Neural cell (in vitro differentiated cells): ENCODE measurements at regions not wholly inside any gene's neighbourhood (a gene's known extent, or its start where the extent isn't known, plus 50 kb on each side); places are given as distances from the start of the nearest gene placed in this dataset.

Experiments used
- H2AFZ ChIP-seq: fragments of 200-600, 300-800 bp; sonication (generic), shearing (Covaris generic); 2 replicates; pipeline ENCODE4 v1.6.0; 2014; ENCODE audit warnings: low read depth, mild to moderate bottlenecking, antibody characterized with exemption, low read length, moderate library complexity
- H3F3A ChIP-seq: fragments of 200-600 bp; shearing (Covaris generic); 2 replicates; pipeline ENCODE4 v1.6.1; 2016; ENCODE audit warnings: mild to moderate bottlenecking, moderate library complexity, mixed read lengths, antibody characterized with exemption, low read length; ENCODE audit not compliant: insufficient read depth, poor library complexity, severe bottlenecking
- H3K27ac ChIP-seq: fragments of 200-600, 300-800 bp; sonication (generic), shearing (Covaris generic); 2 replicates; pipeline ENCODE4 v1.5.1; 2014; ENCODE audit warnings: mild to moderate bottlenecking, low read length, moderate library complexity
- H3K27me3 ChIP-seq: fragments of 300-800, 200-600 bp; sonication (generic), shearing (Covaris generic); 2 replicates; pipeline ENCODE4 v1.6.0; 2014; ENCODE audit warnings: mild to moderate bottlenecking, low read depth, low read length, moderate library complexity; ENCODE audit not compliant: insufficient read depth
- H3K36me3 ChIP-seq: fragments of 300-800, 200-600 bp; sonication (generic), shearing (Covaris generic); 2 replicates; pipeline ENCODE4 v1.5.1; 2014; ENCODE audit warnings: mild to moderate bottlenecking, antibody characterized with exemption, low read length, moderate library complexity; ENCODE audit not compliant: insufficient read depth
- H3K4me2 ChIP-seq: fragments of 300-800, 200-600 bp; sonication (generic), shearing (Covaris generic); 2 replicates; pipeline ENCODE4 v1.6.0; 2014; ENCODE audit warnings: mild to moderate bottlenecking, low read length
- H3K4me3 ChIP-seq: fragments of 300-800, 200-600 bp; sonication (generic), shearing (Covaris generic); 2 replicates; pipeline ENCODE4 v1.5.1; 2014; ENCODE audit warnings: mild to moderate bottlenecking, low read length, moderate library complexity
- H3K79me2 ChIP-seq: fragments of 200-600 bp; shearing (Covaris generic); replicated peaks from 2 replicates; pipeline ENCODE4 v1.6.0; 2014; ENCODE audit warnings: mild to moderate bottlenecking, low read length, moderate library complexity; ENCODE audit not compliant: insufficient read depth
- H3K9ac ChIP-seq: fragments of 300-800, 200-600 bp; sonication (generic), shearing (Covaris generic); 2 replicates; pipeline ENCODE4 v1.6.1; 2016; ENCODE audit warnings: mild to moderate bottlenecking, low read length, mixed read lengths
- H3K9me2 ChIP-seq: fragments of 200-600 bp; shearing (Covaris generic); 2 replicates; pipeline ENCODE4 v1.6.1; 2016; ENCODE audit warnings: mild to moderate bottlenecking, low read length, mixed read lengths; ENCODE audit not compliant: insufficient read depth
- H3K9me3 ChIP-seq: fragments of 200-600, 300-800 bp; sonication (generic), shearing (Covaris generic); 2 replicates; pipeline ENCODE4 v1.6.1; 2016; ENCODE audit warnings: mild to moderate bottlenecking, mixed run types, low read length, moderate library complexity, mixed read lengths
- H4K20me1 ChIP-seq: fragments of 200-600 bp; shearing (Covaris generic); 2 replicates; pipeline ENCODE4 v1.6.1; 2016; ENCODE audit warnings: mild to moderate bottlenecking, mixed run types; ENCODE audit not compliant: insufficient read depth
- EP300 ChIP-seq: fragments of 450-650 bp; conservative IDR thresholded peaks from 2 replicates; pipeline ENCODE4 v1.6.1; 2014; ENCODE audit warnings: antibody characterized with exemption, mild to moderate bottlenecking, moderate library complexity; ENCODE audit not compliant: poor library complexity, severe bottlenecking
- EZH2 ChIP-seq: fragments of 200-600, 300-800 bp; shearing (Covaris generic), sonication (generic); IDR thresholded peaks from 2 replicates; pipeline ENCODE4 v1.6.1; 2014; ENCODE audit warnings: antibody characterized with exemption, low read length, borderline replicate concordance, mild to moderate bottlenecking; ENCODE audit not compliant: insufficient read depth, poor library complexity, severe bottlenecking
- MXI1 ChIP-seq: fragments of 450-650 bp; conservative IDR thresholded peaks from 2 replicates; pipeline ENCODE4 v1.6.1; 2014; ENCODE audit warnings: antibody characterized with exemption, mild to moderate bottlenecking; ENCODE audit not compliant: poor library complexity, severe bottlenecking
- POLR2AphosphoS5 ChIP-seq: IDR thresholded peaks from 2 replicates; pipeline ENCODE4 v1.6.1; 2012
- RAD21 ChIP-seq: fragments of 450-650 bp; conservative IDR thresholded peaks from 2 replicates; pipeline ENCODE4 v1.6.1; 2014; ENCODE audit warnings: antibody characterized with exemption, mild to moderate bottlenecking, moderate library complexity
- SMC3 ChIP-seq: fragments of 450-650 bp; conservative IDR thresholded peaks from 2 replicates; pipeline ENCODE4 v1.6.1; 2014; ENCODE audit warnings: antibody characterized with exemption, mild to moderate bottlenecking, moderate library complexity; ENCODE audit not compliant: poor library complexity
- TAF1 ChIP-seq: IDR thresholded peaks from 2 replicates; pipeline ENCODE4 v1.6.1; 2012; ENCODE audit warnings: low read depth
- TF ChIP-seq, protein P1 (sequence below): IDR thresholded peaks from 2 replicates; pipeline ENCODE4 v1.6.1; 2012; ENCODE audit warnings: borderline replicate concordance
- TF ChIP-seq, protein P2 (sequence below): fragments of 450-650 bp; IDR thresholded peaks from 2 replicates; pipeline ENCODE4 v1.5.1; 2014; ENCODE audit warnings: antibody characterized with exemption, mild to moderate bottlenecking, moderate library complexity; ENCODE audit not compliant: poor library complexity, severe bottlenecking

DNA sequence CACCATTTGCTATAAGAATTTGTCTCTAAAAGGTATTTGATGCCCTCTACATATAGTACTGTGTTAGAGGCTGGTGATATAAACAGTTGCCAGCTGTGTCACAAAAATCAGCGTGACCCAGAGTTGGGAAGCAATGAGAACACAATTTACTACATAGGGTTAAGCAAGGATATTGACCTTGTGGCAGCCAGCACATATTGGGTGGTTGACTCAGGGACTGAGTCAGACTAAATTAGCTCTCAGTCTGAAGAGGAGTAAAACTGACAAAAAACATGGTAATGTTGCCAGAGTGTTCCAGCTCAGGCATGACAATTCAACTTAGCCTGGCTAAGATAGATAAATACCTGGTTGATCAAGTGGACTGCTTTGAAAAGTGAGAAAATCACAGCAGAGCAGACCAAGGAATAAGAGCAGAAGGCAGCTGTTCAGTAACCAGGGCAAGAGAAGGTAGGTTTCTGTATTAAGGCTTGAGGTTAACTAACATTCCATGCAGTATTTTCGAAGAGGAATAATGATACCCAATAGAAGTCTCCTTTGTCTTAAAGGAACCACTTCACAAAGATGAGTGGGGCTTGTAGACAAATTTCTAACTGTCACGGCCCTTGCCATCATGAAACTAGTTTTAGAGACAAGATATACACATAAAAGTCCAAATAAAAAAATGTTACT lies 108.2 kb upstream of the ERBB4 start:
- Histone ChIP-seq H3K27ac (no peak overlapping the region), H3K36me3 (no peaks in the 10 kb centered on the region), H3K9me3 (no peaks in the 10 kb centered on the region), H3K79me2 (no peaks in the 10 kb centered on the region), H3K4me3 (no peak overlapping the region), H2AFZ (no peak overlapping the region), H4K20me1 (no peaks in the 10 kb centered on the region), H3K9me2 (no peaks in the 10 kb centered on the region), H3F3A (no peaks in the 10 kb centered on the region), H3K4me2 (no peak overlapping the region), H3K9ac (no peak overlapping the region), H3K27me3 (no peaks in the 10 kb centered on the region)
- TF ChIP-seq, protein P1, sequence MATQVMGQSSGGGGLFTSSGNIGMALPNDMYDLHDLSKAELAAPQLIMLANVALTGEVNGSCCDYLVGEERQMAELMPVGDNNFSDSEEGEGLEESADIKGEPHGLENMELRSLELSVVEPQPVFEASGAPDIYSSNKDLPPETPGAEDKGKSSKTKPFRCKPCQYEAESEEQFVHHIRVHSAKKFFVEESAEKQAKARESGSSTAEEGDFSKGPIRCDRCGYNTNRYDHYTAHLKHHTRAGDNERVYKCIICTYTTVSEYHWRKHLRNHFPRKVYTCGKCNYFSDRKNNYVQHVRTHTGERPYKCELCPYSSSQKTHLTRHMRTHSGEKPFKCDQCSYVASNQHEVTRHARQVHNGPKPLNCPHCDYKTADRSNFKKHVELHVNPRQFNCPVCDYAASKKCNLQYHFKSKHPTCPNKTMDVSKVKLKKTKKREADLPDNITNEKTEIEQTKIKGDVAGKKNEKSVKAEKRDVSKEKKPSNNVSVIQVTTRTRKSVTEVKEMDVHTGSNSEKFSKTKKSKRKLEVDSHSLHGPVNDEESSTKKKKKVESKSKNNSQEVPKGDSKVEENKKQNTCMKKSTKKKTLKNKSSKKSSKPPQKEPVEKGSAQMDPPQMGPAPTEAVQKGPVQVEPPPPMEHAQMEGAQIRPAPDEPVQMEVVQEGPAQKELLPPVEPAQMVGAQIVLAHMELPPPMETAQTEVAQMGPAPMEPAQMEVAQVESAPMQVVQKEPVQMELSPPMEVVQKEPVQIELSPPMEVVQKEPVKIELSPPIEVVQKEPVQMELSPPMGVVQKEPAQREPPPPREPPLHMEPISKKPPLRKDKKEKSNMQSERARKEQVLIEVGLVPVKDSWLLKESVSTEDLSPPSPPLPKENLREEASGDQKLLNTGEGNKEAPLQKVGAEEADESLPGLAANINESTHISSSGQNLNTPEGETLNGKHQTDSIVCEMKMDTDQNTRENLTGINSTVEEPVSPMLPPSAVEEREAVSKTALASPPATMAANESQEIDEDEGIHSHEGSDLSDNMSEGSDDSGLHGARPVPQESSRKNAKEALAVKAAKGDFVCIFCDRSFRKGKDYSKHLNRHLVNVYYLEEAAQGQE = no peak
- no peak for TF ChIP-seq POLR2AphosphoS5
- TF ChIP-seq EP300 = no peak
- TF ChIP-seq MXI1 = no peak
- TF ChIP-seq EZH2 = no peak
- TF ChIP-seq, protein P2, sequence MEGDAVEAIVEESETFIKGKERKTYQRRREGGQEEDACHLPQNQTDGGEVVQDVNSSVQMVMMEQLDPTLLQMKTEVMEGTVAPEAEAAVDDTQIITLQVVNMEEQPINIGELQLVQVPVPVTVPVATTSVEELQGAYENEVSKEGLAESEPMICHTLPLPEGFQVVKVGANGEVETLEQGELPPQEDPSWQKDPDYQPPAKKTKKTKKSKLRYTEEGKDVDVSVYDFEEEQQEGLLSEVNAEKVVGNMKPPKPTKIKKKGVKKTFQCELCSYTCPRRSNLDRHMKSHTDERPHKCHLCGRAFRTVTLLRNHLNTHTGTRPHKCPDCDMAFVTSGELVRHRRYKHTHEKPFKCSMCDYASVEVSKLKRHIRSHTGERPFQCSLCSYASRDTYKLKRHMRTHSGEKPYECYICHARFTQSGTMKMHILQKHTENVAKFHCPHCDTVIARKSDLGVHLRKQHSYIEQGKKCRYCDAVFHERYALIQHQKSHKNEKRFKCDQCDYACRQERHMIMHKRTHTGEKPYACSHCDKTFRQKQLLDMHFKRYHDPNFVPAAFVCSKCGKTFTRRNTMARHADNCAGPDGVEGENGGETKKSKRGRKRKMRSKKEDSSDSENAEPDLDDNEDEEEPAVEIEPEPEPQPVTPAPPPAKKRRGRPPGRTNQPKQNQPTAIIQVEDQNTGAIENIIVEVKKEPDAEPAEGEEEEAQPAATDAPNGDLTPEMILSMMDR = no peak
- TF ChIP-seq SMC3 = no peak
- no peak for TF ChIP-seq RAD21
- no peak for TF ChIP-seq TAF1

DNA sequence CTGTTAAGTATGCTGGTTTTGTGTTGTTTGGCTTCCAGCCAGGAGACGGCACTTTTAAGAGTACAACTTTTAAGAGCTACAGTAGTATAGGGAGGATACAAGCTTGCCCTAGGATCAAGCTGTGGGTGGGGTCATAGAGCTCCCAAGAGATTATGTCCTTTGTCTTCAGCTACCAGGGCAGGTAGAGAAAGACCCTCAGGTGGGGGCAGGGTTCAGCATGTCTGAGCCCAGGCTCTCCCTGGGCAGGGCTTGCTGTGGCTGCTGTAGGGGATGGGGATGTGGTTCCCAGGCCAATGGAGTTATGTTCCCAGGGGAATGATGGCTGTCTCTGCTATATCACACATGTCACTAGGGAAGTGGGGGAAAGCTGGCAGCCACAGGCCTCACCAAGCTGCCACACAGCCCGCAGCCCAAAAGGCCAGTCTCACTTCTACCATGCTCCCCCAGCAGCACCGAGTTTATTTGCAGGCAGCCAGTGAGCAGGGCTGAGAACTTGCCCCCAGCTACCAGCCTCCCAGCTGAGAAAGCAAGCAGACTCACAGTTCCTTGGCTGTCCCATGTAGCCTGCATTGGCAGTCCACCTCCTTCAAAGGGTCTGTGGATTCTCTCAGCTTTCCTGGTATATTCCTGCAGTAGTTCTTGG lies 105.7 kb upstream of the ERBB4 start:
- Histone ChIP-seq H2AFZ (no peak overlapping the region), H3K27ac (no peak overlapping the region), H4K20me1 (no peaks in the 10 kb centered on the region), H3K79me2 (no peaks in the 10 kb centered on the region), H3K36me3 (no peaks in the 10 kb centered on the region), H3K4me2 (no peak overlapping the region), H3K9ac (no peak overlapping the region), H3K27me3 (no peaks in the 10 kb centered on the region), H3K4me3 (no peak overlapping the region), H3K9me3 (no peaks in the 10 kb centered on the region), H3F3A (no peaks in the 10 kb centered on the region), H3K9me2 (no peaks in the 10 kb centered on the region)
- no peak for TF ChIP-seq SMC3
- TF ChIP-seq, protein P2 = no peak
- TF ChIP-seq TAF1 = no peak
- TF ChIP-seq POLR2AphosphoS5 = no peak
- TF ChIP-seq EZH2 = no peak
- TF ChIP-seq MXI1 = no peak
- no peak for TF ChIP-seq EP300
- TF ChIP-seq, protein P1 = no peak
- TF ChIP-seq RAD21 = no peak
